ENCODE measurements at regions not wholly inside any gene's neighbourhood (a gene's known extent, or its start where the extent isn't known, plus 50 kb on each side); places are given as distances from the start of the nearest gene placed in this dataset.
"Not testable (repeated sequence)": the region's sequence is repeated elsewhere in the genome, so short reads cannot be mapped to it uniquely, and the experiment has no call there.

DNA sequence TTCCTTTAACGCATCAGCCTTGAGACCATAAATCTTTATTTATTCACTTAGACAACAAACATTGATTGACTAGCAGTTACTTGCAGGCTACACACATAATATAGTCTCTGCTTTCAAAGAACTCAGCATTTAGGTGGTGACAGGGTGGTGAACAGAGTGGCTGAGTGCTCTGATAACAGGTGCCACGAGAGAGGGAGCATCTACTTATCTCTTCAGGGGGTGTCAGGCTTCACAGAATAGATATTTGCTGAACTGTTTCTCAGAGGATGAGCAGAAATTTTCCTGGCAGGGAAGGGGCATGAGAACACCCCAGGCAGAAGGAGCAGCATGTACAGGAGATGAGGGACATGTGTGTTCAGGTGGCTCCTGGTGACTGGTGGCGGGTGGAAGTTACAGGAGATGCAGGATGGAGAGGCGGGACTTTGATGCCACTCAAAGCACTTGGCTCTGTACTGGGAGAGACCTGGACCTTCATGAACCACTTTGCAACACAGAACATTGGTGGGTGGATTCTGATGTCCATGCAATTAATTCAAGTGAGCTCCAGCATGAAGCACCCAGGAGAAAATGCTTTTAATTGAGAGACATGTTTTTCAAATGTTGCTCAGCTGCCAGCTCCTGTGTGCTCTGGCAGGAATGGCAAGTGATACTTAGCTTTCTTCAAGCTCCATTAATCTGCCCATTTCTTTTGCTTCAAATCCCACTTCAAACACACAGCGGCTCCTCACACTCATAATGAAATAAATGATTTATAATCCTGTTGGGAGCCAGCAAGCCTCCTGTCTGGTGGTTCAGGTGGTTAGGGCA lies 248.9 kb downstream of the MYCN start:
- peak; percentile 84 for DNase-seq

DNA sequence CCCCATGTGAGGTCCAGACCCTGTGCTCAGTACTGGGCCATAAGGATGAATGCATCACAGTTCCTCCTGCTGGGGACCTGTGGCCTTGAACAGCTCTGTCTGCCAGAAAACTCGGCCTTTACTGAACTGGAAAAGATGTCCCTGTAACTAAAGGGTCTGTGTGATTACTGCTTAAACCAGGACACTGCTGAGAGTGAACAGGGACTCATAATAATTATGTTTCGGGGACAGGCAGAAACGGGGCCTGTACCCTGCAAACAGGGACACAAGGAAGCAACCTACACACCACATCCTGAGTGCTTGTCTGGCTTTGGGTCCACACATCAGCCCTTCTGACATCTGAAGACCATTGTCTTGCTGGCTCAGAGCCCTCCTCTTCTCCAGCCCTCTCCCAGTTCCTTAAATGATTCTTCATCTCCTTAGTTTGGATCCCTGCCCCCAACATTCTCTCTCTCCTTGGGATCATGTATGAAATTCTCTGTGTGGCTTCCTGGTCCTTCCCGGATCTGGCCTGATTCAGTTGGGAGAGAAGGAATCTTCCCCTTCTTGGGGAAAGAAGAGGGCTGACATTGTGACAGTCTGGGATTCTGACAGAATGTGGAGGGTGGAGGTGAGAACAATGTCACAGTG lies 248.0 kb downstream of the MYCN start:
- no peak for DNase-seq

GRCh38 chr2:16187482-16187817 lies 247.1 kb downstream of the MYCN start:
- no peak for DNase-seq

DNA sequence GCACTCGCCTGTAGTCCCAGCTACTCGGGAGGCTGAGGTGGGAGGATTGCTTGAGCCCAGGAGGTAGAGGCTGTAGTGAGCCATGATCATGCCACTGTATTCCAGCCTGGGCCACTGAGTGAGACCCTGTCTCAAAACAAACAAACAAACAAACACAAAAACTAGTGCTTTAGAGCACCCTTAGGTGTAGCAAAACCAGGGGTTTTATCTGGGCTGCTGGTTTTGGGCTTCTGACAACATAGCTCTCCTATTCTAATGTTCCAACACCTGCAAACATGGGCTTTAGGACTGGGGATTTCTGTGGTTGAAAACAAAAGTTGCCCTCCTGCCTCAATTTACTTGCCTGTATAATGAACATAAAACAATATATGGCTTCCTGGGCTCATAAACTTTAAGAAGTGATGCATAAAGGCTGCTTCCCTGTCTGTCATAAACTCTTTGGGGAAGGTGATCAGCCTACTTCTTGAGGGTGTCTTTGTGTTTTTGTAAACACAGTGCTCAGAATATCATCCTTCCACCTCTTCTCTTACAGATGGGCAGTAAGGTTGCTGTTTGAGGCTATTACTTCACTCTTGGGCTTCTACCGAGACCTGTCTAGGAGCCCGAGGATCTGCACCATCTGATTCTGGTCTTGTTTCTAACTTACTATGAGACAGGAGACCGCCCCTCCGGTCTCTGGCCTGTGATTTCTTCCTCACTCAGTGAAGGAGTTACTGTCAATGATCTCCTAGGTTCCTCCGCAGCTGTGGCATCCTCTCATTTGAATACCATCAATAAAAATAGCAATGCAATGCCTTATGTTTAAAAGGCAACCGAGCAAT lies 246.5 kb downstream of the MYCN start:
- DNase-seq = no peak

DNA sequence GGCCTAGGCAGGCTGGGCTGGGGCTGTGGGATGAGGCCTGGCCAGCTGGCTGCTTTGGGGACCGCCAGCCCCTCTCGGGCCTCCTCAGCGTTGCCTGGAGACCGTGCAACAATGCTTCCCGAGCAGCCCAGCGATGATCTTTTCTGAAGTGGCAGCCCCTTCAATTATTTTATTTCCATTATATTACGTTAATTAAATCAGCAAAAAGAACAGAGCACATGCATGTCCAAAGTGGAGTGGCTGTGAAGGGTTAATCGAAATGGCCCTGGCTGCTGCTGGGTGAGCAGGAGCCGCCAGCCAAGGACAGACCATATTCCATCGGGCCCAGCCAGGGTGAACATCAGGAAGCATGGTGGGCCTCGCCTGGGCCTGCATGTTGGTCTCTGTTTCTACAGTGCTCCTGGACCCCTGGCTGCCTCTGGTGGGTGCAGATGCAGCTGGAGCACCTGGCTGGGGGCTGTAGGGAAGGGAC lies 245.5 kb downstream of the MYCN start:
- no peak for DNase-seq

- no peak for DNase-seq
These were observed 244.8 kb downstream of the MYCN start for GRCh38 chr2:16184945-16185660.

DNA sequence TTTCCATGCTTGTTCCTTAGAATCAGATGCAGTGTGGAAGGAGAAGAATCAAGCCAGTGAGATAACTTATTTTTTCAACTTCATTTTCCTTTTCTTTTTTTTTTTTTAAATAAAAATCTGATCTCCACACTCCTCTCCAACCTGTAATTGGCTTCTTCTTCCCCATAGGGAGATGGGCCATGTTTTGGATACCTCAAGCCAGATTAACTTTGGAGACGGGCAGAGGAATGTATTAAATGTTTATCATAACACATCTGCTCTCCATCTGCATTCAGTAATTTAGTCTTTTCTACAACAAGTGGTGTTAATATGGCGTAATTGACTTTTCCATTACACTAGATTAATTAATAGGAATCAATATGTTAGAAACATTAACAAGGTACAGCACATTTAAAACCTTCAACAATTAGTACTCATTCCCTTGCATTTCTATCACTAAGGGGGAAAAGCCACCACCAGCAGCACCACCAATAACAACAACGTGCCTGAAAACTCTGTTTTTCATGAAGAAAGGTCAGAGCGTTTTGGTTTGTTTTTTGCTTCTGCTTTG lies 244.1 kb downstream of the MYCN start:
- no peak for DNase-seq

DNA sequence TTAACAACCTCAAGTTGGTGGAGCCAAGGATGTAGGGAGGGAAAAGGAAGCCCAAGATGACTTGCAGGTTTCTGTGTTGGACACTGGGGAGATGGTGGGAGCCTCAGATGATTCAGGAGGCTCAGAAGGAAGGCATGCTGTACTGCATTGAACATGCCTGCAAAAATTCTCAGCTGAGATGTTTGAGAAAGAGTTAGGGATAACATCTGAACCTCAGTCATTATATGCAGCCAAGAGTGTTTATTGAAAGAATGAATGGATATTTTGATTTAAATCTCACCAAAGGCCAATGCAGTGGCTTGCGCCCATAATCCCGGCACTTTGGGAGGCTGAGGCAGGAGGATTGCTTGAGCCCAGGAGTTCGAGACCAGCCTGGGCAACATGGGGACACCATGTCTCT lies 243.0 kb downstream of the MYCN start:
- DNase-seq = no peak

- no peak for DNase-seq
These were observed 242.5 kb downstream of the MYCN start for GRCh38 chr2:16182841-16183240.

GRCh38 chr2:16182311-16182815 lies 242.0 kb downstream of the MYCN start:
- DNase-seq = not testable (repeated sequence)

GRCh38 chr2:16181741-16182090 lies 241.4 kb downstream of the MYCN start:
- no peak for DNase-seq

GRCh38 chr2:16181062-16181740 lies 240.9 kb downstream of the MYCN start:
- DNase-seq = no peak

- no peak for DNase-seq
These were observed 240.3 kb downstream of the MYCN start for GRCh38 chr2:16180631-16181030.

GRCh38 chr2:16179701-16180416 lies 239.5 kb downstream of the MYCN start:
- DNase-seq = no peak

- no peak for DNase-seq
These were observed 238.3 kb downstream of the MYCN start for GRCh38 chr2:16178551-16179130.

DNA sequence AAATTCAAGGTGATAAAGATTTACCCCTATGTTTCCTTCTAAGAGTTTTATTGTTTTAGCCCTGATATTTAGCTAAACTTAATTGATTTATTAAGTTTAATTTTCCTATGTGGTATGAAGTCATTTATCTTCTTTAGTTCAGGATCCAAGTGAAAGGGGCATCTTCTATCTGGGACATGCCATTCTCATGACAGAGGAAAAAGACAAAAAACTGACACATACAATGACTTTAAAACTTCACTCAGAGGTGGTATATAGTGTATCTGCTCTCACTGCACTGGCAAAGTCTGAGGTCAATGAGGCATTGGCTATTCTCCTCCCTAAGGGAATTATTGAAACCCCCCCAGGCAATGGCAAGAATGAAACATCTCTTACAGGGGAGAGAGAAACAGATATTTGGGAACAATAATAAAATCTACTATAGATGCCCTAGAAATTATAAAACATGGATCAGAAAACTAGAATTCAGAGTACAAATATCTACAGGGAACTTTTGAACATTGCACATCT lies 237.4 kb downstream of the MYCN start:
- no peak for DNase-seq

DNA sequence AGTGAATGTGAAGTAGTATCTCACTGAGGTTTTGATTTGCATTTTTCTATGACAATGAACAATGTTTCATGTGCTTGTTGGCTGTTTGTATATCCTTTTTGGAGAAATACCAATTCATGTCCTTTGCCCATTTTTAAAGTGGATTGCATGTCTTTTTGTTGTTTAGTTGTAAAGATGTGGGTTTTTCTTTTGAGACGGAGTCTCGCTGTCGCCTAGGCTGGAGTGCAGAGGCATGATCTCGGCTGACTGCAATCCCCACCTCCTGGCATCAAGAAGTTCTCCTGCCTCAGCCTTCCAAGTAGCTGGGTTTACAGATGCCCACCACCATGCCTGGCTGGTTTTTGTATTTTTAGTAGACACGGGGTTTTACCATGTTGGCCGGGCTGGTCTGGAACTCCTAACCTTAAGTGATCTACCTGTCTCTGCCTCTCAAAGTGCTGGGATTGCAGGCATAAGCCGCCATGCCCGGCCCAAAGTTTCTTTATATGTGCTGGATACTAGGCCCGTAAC lies 236.7 kb downstream of the MYCN start:
- no peak for DNase-seq

DNA sequence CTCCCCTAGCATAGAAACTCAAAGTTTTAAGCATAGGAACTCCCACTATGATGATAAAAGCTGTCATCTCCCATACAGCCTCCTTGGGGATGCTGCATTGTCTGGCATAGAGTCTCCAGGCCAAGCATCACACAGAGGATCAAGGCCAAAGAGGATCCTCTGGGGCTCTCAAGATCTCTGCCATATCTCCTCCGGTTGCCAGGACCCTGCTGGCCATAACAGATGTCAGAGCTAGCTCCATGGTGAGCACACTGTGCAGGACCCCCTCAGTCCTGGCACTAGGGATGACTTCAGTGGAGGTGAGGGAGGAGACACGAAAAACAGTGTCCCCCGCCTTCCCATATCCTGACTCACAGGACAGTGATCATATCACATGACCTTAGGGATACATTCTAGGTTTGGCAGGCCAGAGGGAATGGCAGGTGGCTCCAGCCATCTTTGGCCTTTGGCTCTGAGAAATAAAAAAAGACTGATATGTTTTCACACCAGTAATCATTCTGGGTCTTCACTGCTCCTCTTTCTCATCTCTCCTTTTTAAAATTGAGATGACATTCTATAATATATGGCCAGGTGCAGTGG lies 235.0 kb downstream of the MYCN start:
- no peak for DNase-seq

GRCh38 chr2:16174693-16175045 lies 234.3 kb downstream of the MYCN start:
- no peak for DNase-seq
